ENCODE measurements at regions not wholly inside any gene's neighbourhood (a gene's known extent, or its start where the extent isn't known, plus 50 kb on each side); places are given as distances from the start of the nearest gene placed in this dataset.

DNA sequence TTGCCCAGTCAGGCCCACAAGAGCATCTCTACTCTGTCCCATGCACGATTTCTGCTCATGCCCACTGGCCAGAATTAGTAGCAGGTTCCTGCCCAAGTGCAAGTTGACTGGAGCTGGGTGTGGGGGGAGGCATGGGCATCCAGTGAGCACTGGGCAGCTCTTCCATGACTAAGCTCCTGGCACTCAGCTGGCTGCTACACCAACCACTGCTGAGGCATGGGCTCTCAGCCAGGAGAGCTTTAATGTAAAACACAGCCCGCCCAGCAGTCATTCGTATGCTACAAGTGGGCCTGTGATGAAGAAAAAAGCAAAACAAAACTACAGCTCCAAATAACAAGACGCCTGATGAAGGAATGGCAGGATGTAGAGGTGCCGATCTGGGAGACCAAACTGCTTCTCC, 335.4 kb upstream of the PFKP start:
- TF ChIP-seq, protein P1, sequence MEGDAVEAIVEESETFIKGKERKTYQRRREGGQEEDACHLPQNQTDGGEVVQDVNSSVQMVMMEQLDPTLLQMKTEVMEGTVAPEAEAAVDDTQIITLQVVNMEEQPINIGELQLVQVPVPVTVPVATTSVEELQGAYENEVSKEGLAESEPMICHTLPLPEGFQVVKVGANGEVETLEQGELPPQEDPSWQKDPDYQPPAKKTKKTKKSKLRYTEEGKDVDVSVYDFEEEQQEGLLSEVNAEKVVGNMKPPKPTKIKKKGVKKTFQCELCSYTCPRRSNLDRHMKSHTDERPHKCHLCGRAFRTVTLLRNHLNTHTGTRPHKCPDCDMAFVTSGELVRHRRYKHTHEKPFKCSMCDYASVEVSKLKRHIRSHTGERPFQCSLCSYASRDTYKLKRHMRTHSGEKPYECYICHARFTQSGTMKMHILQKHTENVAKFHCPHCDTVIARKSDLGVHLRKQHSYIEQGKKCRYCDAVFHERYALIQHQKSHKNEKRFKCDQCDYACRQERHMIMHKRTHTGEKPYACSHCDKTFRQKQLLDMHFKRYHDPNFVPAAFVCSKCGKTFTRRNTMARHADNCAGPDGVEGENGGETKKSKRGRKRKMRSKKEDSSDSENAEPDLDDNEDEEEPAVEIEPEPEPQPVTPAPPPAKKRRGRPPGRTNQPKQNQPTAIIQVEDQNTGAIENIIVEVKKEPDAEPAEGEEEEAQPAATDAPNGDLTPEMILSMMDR (IDR thresholded peaks at IDR 0.05), result no peak
- no peak for TF ChIP-seq EZH2 (IDR thresholded peaks at IDR 0.05; ENCODE audit: borderline replicate concordance, insufficient read depth, low read depth, low read length, poor library complexity, severe bottlenecking)

Measured in B cell (primary cell).